Mesenteric fat pad (tissue), 1 donor: ENCODE measurements at regions not wholly inside any gene's neighbourhood (a gene's known extent, or its start where the extent isn't known, plus 50 kb on each side); places are given as distances from the start of the nearest gene placed in this dataset.

ENCODE experiments used
- DNase-seq: peaks from one replicate; pipeline ENCODE4 v3.0.0-alpha.2; 2020; ENCODE audit warnings: low spot score
- donor health status: DM: yes; HTN: yes; CAD: no.

GRCh38 chr5:117100176-117100575, 525.6 kb upstream of the SEMA6A start:
- DNase-seq, result no peak

GRCh38 chr5:117098094-117098493, 523.5 kb upstream of the SEMA6A start:
- no peak for DNase-seq

GRCh38 chr5:117095346-117096332, 521.0 kb upstream of the SEMA6A start:
- DNase-seq, result no peak

- DNase-seq, result no peak
These were observed 519.6 kb upstream of the SEMA6A start for GRCh38 chr5:117094114-117094815.

DNA sequence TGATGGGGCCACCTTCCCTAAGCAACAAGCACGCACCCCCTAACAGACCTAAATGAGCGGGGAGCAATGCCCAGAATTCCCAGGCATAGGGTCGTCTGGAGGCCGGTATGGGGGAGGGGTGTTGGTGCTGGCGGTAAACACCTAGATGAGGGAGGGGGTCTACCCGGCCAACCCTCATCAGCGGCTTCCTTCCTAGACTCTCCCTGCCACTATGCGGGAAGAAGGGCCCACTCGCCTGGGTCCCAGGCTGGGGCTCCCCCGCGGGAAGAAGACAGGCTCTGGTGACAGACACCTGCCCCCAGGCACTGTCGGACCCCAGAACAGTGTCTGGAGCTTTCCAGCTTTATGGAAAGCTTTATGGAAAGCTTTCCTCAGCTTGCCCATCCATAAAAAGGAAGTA, 519.0 kb upstream of the SEMA6A start:
- DNase-seq, result no peak

- DNase-seq, result no peak
These were observed 514.4 kb upstream of the SEMA6A start for GRCh38 chr5:117089001-117089400.

DNA sequence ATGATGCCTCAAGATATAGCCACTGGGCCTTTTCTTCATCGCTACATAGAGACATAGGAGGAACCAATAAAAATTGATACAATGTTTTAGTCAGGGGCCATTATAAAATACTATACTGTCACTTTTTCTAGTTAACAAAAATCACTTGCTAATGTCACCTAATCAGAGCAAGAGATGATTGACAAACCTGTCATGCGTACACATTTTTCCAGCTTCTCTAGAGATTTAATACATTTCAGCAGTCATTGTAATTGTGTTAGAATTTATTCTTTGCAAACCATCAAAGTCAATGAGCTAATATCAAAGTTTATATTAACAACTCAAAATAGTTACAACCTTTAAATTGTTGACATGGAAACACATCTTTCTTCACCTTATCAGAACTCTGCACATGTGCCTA, 513.6 kb upstream of the SEMA6A start:
- DNase-seq, result no peak

DNA sequence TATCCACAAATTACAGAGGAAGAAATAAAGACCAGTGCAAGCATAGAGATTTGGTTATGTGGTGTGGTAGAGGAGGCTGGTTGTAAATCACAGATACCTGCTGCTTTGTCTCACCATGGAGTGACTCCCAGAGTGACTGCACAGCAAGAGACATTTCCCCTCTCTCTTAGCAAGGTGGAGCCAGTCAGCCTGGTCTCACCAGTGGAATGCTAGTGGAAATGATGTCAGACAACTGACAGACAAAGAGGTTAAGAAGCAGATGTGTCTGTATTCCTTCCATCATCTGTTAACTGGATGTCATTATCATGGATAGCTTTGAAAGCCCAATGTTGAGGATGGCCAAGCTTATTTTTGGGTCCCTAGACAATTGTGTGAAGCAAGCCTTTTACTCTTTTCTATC, 509.4 kb upstream of the SEMA6A start:
- no peak for DNase-seq

GRCh38 chr5:117082977-117083376, 508.4 kb upstream of the SEMA6A start:
- DNase-seq, result no peak

DNA sequence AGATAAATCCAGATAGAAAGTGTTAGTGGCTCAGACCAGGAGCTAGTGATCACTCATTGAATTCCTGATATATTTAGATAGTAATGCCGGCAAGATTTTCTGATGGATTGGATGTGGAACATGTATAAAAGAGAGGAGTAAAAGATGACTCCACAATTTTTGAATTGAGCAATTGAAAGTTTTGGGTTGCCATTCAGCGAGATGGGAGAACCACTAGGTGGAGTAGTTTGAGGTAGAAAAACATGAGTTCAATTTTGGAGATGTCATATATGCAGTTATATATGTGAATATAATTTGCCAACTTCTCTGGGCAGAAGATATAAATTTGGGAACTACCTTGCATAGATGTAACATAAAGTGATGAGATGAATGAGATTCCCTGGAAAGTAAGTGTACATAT, 502.5 kb upstream of the SEMA6A start:
- no peak for DNase-seq

- DNase-seq, result no peak
These were observed 497.8 kb upstream of the SEMA6A start for GRCh38 chr5:117072439-117072838.

DNA sequence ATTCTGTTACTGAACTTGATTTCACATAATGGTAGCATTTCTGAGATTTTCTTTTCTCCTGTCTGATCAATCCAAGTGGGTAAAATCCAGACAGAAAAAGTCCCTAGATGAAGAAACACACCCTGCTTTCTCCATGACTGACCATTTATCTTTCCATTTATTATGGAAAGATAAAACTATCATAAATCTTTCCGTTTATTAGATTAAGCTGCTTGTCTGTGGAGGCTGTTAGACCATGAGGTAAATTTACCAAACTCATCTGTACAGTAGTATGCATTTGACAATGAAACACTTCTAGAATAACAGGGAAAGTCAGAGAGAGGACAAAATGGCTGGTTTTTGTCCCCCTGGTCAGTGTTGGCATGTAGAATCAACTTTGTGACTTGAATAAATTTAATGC, 491.2 kb upstream of the SEMA6A start:
- DNase-seq, result no peak

GRCh38 chr5:117065161-117065560, 490.5 kb upstream of the SEMA6A start:
- DNase-seq, result no peak

- no peak for DNase-seq
These were observed 485.5 kb upstream of the SEMA6A start for GRCh38 chr5:117060099-117060498.

- no peak for DNase-seq
These were observed 484.1 kb upstream of the SEMA6A start for GRCh38 chr5:117058740-117059139.

GRCh38 chr5:117055517-117055916, 480.9 kb upstream of the SEMA6A start:
- DNase-seq, result no peak

DNA sequence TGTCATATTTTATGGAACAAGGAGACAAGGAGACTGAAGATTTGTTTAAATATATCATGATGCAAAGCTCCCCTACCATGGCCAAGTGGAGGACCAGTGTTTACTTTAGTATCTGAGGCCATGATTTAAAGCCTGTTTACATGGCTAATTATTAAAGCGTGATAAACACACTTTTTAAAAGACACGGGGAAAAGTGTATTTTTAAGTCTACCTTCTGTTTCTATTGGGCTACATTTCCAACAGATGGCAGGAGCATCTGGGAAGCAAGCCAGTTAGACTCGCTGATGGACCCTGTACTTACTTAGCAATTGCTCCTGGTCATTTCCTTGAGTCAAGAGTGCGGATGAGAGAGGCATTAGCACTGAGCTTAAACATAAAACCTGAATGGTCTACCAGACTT, 480.3 kb upstream of the SEMA6A start:
- DNase-seq, result no peak

DNA sequence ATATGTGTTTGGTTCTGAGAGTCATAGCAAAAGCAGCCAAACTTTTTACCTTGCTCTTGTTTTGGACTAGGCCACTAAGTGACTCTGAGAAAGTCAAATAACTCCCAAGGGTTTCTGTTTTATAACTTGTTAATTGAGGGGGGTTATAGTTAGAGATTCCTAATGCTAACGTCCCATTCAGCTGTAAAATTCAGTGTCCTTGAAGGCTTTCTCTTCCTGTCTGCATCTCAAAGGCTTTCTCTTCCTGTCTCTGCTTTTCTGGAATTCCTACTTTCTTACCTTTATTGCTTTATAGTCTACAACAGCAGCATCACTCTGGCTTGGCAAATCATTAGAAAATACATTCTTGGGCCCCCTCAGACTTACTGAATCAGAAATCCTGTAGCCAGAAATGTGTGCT, 479.5 kb upstream of the SEMA6A start:
- no peak for DNase-seq

DNA sequence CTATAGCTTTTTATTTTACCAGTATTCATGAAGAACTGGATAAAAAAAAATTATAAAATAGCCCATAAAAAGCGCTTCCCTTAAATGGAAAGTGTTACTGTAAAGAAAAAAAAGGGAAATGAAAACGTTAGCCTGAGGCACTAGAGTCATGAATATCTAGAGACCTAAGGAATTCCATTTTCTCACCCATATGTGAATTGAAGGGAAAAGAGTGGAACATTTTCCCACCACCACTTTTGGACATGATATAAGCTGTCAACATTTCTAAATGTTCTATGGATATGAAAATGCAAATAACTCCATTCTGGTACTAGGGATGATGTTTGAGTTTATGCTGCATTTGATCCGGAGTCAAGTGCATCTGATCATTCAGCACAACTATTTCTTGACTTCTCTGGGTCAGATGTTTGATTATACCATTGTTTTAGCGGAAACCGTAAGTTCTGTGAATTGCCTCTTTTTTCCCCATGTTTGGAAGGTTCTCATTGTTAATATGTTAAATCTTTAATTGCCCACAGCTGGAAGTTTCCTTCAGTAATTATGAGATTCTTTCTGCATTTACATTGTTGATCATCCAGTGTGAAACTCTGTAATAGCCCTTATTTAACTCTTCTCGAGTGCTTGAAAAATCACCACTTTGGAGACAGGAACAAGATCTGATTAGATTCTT, 467.4 kb upstream of the SEMA6A start:
- DNase-seq, result no peak

DNA sequence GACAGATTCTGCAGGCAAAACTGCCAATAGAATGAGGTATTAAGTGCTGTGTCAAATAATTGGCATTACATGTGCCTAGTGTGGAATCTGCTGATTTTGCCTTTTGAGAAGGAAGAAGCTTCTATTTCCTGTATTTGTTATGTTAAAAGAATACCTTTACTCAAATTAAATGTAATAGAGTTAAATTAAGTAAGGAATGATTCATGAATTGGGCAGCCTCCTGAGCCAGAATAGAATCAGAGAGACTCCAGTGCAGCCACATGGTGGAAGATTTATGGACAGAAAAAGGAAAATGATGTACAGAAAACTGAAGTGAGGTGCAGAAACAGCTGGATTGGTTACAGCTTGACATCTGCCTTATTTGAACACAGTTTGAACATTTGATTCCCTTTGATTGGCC, 464.4 kb upstream of the SEMA6A start:
- no peak for DNase-seq

DNA sequence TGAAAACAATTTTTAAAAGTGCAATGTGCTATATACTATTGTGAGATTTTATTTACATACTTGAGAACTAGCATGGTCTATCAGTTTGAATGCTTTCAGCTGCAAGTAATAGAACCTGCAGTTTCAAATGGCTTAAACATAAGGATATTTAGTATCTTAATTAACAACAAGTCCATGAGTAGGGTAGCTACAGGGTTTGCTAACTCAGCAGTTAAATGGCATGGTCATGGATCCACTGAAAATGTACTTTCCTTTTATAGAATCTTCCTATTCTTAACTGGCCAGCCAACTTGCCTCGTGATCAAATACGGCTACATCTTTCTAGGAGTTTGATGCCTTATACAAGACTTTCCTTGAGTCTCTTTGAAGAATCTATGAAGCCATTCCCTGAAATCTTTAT, 452.8 kb upstream of the SEMA6A start:
- DNase-seq, result no peak

GRCh38 chr5:117020999-117021398, 446.4 kb upstream of the SEMA6A start:
- no peak for DNase-seq
